HCT116 (cell line): ENCODE measurements at regions not wholly inside any gene's neighbourhood (a gene's known extent, or its start where the extent isn't known, plus 50 kb on each side); places are given as distances from the start of the nearest gene placed in this dataset.

Experiments used
- ATAC-seq: fragments of 200-7000 bp; cut with Tn5 transposase; 2 replicates; pipeline ENCODE4 v1.9.1; 2020; ENCODE audit warnings: mild to moderate bottlenecking, moderate library complexity
- BruUV-seq: library from RNA; stranded (reverse); fragments of 400-500 nt; replicated peaks from 2 replicates; lab custom pipeline; 2021; lab: Mats Ljungman, UMichigan
- CTCF ChIA-PET: fragments of 300-600 bp; sonication (Branson Sonifier 250); formaldehyde crosslinking; loops from one replicate; lab custom pipeline; 2021; ENCODE audit warnings: antibody characterized with exemption; lab: Charles Lee
- POLR2A ChIA-PET: fragments of 300-600, 350-600 bp; sonication (Branson Sonifier 250); formaldehyde crosslinking; loops from one replicate; lab custom pipeline; 2021; ENCODE audit warnings: antibody characterized with exemption; lab: Charles Lee
- RAD21 ChIA-PET, 2 experiments: fragments of 300-600 bp; sonication (Branson Sonifier 250); formaldehyde crosslinking; loops; one replicate each; lab custom pipeline; 2023; ENCODE audit warnings: low total read pairs in 2 of 2; ENCODE audit not compliant: uncharacterized antibody in 2 of 2, unreplicated experiment in 2 of 2, low non-redundant PET in 1 of 2; lab: Charles Lee
- DNase-seq: peaks from one replicate; pipeline ENCODE4 v3.0.0-alpha.2; 2010; ENCODE audit warnings: low read depth, low spot score
- H2AFZ ChIP-seq: fragments of 200-600 bp; shearing (Covaris generic), sonication (generic); 2 replicates; pipeline ENCODE4 v1.6.1; 2017; ENCODE audit warnings: low read depth, mixed run types, mixed read lengths, antibody characterized with exemption, low read length; ENCODE audit not compliant: poor library complexity, severe bottlenecking
- H3K27ac ChIP-seq: 2 replicates; pipeline ENCODE4 v1.5.1; 2012; ENCODE audit warnings: low read depth, low read length
- H3K27me3 ChIP-seq: fragments of 200-600 bp; sonication (generic); 2 replicates; pipeline ENCODE4 v1.6.1; 2016; ENCODE audit warnings: mixed run types, low read length, mixed read lengths; ENCODE audit not compliant: insufficient read depth
- H3K36me3 ChIP-seq, 2 experiments: fragments of 200-500 bp in 1 of 2; fragments of 200-600 bp in 1 of 2; sonication (Bioruptor generic) in 1 of 2; sonication (generic) in 1 of 2; 2 replicates each; pipeline versions ENCODE4 v1.5.1 to v1.6.1; 2014 to 2016; ENCODE audit warnings: low read length in 2 of 2, inconsistent platforms in 1 of 2, mixed read lengths in 1 of 2, mixed run types in 1 of 2; ENCODE audit not compliant: insufficient read depth in 2 of 2, control insufficient read depth in 1 of 2
- H3K4me1 ChIP-seq, 2 experiments: fragments of 200-600 bp in 1 of 2; sonication (generic) in 1 of 2; 2 replicates each; pipeline versions ENCODE4 v1.5.1 to v1.6.1; 2012 to 2017; ENCODE audit warnings: low read length in 2 of 2, inconsistent platforms in 1 of 2, mild to moderate bottlenecking in 1 of 2, mixed read lengths in 1 of 2, mixed run types in 1 of 2, moderate library complexity in 1 of 2; ENCODE audit not compliant: insufficient read depth in 2 of 2, control insufficient read depth in 1 of 2
- H3K4me2 ChIP-seq: fragments of 200-600 bp; sonication (generic); 2 replicates; pipeline ENCODE4 v1.6.1; 2017; ENCODE audit warnings: mixed run types, low read length, mixed read lengths
- H3K4me3 ChIP-seq, 2 experiments: fragments of 200-600 bp in 1 of 2; sonication (generic) in 1 of 2; replicated peaks in 1 of 2; 2 replicates each; pipeline ENCODE4 v1.5.1; 2011 to 2016; ENCODE audit warnings: low read length in 2 of 2, control low read depth in 1 of 2, low read depth in 1 of 2, mild to moderate bottlenecking in 1 of 2, mixed read lengths in 1 of 2, mixed run types in 1 of 2
- H3K79me2 ChIP-seq: fragments of 200-600 bp; sonication (generic); 2 replicates; pipeline ENCODE4 v1.6.1; 2017; ENCODE audit warnings: mild to moderate bottlenecking, mixed run types, low read length, moderate library complexity, mixed read lengths; ENCODE audit not compliant: insufficient read depth
- H3K9ac ChIP-seq: fragments of 200-600 bp; sonication (generic); 2 replicates; pipeline ENCODE4 v1.6.1; 2016; ENCODE audit warnings: low read length, mixed read lengths
- H3K9me2 ChIP-seq: fragments of 200-600 bp; sonication (generic), shearing (Covaris generic); 2 replicates; pipeline ENCODE4 v1.6.1; 2017; ENCODE audit warnings: mixed run types, mild to moderate bottlenecking, moderate library complexity; ENCODE audit not compliant: insufficient read depth
- H3K9me3 ChIP-seq, 2 experiments: fragments of 200-500 bp in 1 of 2; fragments of 200-600 bp in 1 of 2; sonication (Bioruptor generic) in 1 of 2; sonication (generic) in 1 of 2; 2 replicates each; pipeline ENCODE4 v1.6.1; 2014 to 2017; ENCODE audit warnings: low read length in 2 of 2, mixed read lengths in 2 of 2, inconsistent platforms in 1 of 2, low read depth in 1 of 2, mild to moderate bottlenecking in 1 of 2, mixed run types in 1 of 2, moderate library complexity in 1 of 2; ENCODE audit not compliant: control insufficient read depth in 1 of 2, insufficient read depth in 1 of 2
- H4K20me1 ChIP-seq: fragments of 200-600 bp; sonication (generic), shearing (Covaris generic); 2 replicates; pipeline ENCODE4 v1.6.1; 2017; ENCODE audit warnings: mixed run types, mild to moderate bottlenecking, moderate library complexity; ENCODE audit not compliant: insufficient read depth
- CBX3 ChIP-seq: IDR thresholded peaks from 2 replicates; pipeline ENCODE4 v1.6.1; 2012; ENCODE audit warnings: low read depth
- CEBPB ChIP-seq: IDR thresholded peaks from 2 replicates; pipeline ENCODE4 v1.6.1; 2012; ENCODE audit warnings: low read depth
- ELF1 ChIP-seq: IDR thresholded peaks from 2 replicates; pipeline ENCODE4 v1.6.1; 2012; ENCODE audit warnings: low read depth, borderline replicate concordance
- EZH2 ChIP-seq: fragments of 200-600 bp; sonication (generic); IDR thresholded peaks from 2 replicates; pipeline ENCODE4 v1.6.1; 2017; ENCODE audit warnings: antibody characterized with exemption, mixed run types
- EZH2phosphoT487 ChIP-seq: fragments of 200-600 bp; IDR thresholded peaks from 2 replicates; pipeline ENCODE4 v1.6.1; 2018; ENCODE audit warnings: antibody characterized with exemption, borderline replicate concordance
- FOSL1 ChIP-seq: IDR thresholded peaks from 2 replicates; pipeline ENCODE4 v1.6.1; 2012; ENCODE audit warnings: low read depth
- POLR2AphosphoS5 ChIP-seq: IDR thresholded peaks from 2 replicates; pipeline ENCODE4 v1.6.1; 2011; ENCODE audit warnings: mild to moderate bottlenecking, low read depth, low read length, moderate library complexity
- RAD21 ChIP-seq: IDR thresholded peaks from 2 replicates; pipeline ENCODE4 v1.6.1; 2012; ENCODE audit warnings: low read depth, mild to moderate bottlenecking
- SP1 ChIP-seq: IDR thresholded peaks from 2 replicates; pipeline ENCODE4 v1.6.1; 2012; ENCODE audit warnings: low read depth
- ZFX ChIP-seq: fragments of 450-650 bp; IDR thresholded peaks from 2 replicates; pipeline ENCODE4 v1.6.1; 2017
- ZNF274 ChIP-seq: fragments of 200-500 bp; sonication (Bioruptor generic); IDR thresholded peaks from 2 replicates; pipeline ENCODE4 v1.6.1; 2014; ENCODE audit warnings: mild to moderate bottlenecking, low read depth, low read length, inconsistent platforms
- intact Hi-C: fragments of 100-400 bp; cut with micrococcal nuclease; formaldehyde crosslinking; loops from 2 replicates; pipeline ENCODE4 v1.10.0; 2022
- TF ChIP-seq, protein P1 (sequence below): IDR thresholded peaks from 2 replicates; pipeline ENCODE4 v1.6.1; 2011; ENCODE audit warnings: mild to moderate bottlenecking, low read length, moderate library complexity; ENCODE audit not compliant: insufficient replicate concordance; ENCODE audit errors: extremely low read depth
- TF ChIP-seq, protein P2 (sequence below): IDR thresholded peaks from 2 replicates; pipeline ENCODE4 v1.6.1; 2012
- TF ChIP-seq, protein P3 (sequence below): IDR thresholded peaks from 2 replicates; pipeline ENCODE4 v1.6.1; 2012
- TF ChIP-seq, protein P4 (sequence below): IDR thresholded peaks from 2 replicates; pipeline ENCODE4 v1.6.1; 2012; ENCODE audit warnings: low read depth

DNA sequence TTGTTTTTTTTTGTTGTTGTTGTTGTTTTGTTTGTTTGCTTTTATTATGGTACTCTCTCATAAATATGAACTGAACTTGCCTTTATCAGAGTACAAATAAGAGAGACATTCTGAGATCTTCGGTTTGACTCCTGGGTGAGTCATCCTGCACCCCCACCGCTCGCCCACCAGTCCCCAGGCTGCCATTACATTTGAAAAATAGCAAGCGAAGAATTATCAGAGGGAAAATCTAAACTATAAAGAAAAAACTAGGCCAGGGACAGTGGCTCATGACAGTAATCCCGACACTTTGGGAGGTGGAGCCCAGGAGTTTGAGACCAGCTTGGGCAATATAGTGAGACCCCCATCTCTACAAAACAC lies 122.1 kb upstream of the MAP3K1 start:
- no peaks in the 10 kb centered on the region for H3K27me3 ChIP-seq
- H3K9ac ChIP-seq, result no peak overlapping the region
- H3K9me2 ChIP-seq, result no peaks in the 10 kb centered on the region
- DNase-seq (no peak), ATAC-seq (no peak)
- no peaks in the 10 kb centered on the region for H3K79me2 ChIP-seq
- no peaks in the 10 kb centered on the region for H3K36me3 ChIP-seq
- no peak overlapping the region for H3K4me3 ChIP-seq
- H3K4me2 ChIP-seq, result no peak overlapping the region
- ChIA-PET RAD21 (no interaction called here), POLR2A (no interaction called here), CTCF (no interaction called here)
- H2AFZ ChIP-seq, result no peak overlapping the region
- no TSS peak for BruUV-seq
- H3K9me3 ChIP-seq, result no peaks in the 10 kb centered on the region
- TF ChIP-seq, protein P1, sequence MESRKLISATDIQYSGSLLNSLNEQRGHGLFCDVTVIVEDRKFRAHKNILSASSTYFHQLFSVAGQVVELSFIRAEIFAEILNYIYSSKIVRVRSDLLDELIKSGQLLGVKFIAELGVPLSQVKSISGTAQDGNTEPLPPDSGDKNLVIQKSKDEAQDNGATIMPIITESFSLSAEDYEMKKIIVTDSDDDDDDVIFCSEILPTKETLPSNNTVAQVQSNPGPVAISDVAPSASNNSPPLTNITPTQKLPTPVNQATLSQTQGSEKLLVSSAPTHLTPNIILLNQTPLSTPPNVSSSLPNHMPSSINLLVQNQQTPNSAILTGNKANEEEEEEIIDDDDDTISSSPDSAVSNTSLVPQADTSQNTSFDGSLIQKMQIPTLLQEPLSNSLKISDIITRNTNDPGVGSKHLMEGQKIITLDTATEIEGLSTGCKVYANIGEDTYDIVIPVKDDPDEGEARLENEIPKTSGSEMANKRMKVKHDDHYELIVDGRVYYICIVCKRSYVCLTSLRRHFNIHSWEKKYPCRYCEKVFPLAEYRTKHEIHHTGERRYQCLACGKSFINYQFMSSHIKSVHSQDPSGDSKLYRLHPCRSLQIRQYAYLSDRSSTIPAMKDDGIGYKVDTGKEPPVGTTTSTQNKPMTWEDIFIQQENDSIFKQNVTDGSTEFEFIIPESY, result no peak
- TF ChIP-seq, protein P2, sequence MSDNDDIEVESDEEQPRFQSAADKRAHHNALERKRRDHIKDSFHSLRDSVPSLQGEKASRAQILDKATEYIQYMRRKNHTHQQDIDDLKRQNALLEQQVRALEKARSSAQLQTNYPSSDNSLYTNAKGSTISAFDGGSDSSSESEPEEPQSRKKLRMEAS, result no peak
- no peak for TF ChIP-seq EZH2phosphoT487
- no peak for TF ChIP-seq ZFX
- TF ChIP-seq POLR2AphosphoS5, result no peak
- TF ChIP-seq, protein P3, sequence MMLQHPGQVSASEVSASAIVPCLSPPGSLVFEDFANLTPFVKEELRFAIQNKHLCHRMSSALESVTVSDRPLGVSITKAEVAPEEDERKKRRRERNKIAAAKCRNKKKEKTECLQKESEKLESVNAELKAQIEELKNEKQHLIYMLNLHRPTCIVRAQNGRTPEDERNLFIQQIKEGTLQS, result no peak
- TF ChIP-seq ELF1, result no peak
- no peak for TF ChIP-seq ZNF274
- TF ChIP-seq CBX3, result no peak
- no peak for TF ChIP-seq FOSL1
- no peak for TF ChIP-seq CEBPB
- no peak for TF ChIP-seq RAD21
- no peak for TF ChIP-seq EZH2
- TF ChIP-seq, protein P4, sequence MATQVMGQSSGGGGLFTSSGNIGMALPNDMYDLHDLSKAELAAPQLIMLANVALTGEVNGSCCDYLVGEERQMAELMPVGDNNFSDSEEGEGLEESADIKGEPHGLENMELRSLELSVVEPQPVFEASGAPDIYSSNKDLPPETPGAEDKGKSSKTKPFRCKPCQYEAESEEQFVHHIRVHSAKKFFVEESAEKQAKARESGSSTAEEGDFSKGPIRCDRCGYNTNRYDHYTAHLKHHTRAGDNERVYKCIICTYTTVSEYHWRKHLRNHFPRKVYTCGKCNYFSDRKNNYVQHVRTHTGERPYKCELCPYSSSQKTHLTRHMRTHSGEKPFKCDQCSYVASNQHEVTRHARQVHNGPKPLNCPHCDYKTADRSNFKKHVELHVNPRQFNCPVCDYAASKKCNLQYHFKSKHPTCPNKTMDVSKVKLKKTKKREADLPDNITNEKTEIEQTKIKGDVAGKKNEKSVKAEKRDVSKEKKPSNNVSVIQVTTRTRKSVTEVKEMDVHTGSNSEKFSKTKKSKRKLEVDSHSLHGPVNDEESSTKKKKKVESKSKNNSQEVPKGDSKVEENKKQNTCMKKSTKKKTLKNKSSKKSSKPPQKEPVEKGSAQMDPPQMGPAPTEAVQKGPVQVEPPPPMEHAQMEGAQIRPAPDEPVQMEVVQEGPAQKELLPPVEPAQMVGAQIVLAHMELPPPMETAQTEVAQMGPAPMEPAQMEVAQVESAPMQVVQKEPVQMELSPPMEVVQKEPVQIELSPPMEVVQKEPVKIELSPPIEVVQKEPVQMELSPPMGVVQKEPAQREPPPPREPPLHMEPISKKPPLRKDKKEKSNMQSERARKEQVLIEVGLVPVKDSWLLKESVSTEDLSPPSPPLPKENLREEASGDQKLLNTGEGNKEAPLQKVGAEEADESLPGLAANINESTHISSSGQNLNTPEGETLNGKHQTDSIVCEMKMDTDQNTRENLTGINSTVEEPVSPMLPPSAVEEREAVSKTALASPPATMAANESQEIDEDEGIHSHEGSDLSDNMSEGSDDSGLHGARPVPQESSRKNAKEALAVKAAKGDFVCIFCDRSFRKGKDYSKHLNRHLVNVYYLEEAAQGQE, result no peak
- no peak for TF ChIP-seq SP1
- H3K27ac ChIP-seq, result no peak overlapping the region
- intact Hi-C loops, result no loop called here
- H4K20me1 ChIP-seq, result no peaks in the 10 kb centered on the region
- H3K4me1 ChIP-seq, result no peaks in the 10 kb centered on the region
